Upper lobe of left lung (tissue), 6 donors: ENCODE measurements at regions not wholly inside any gene's neighbourhood (a gene's known extent, or its start where the extent isn't known, plus 50 kb on each side); places are given as distances from the start of the nearest gene placed in this dataset.

ENCODE experiments used
- ATAC-seq, 2 donors: fragments of 200-7000 bp; cut with Tn5 transposase; one replicate each; pipeline ENCODE4 v1.9.1; 2022; ENCODE audit warnings: mild to moderate bottlenecking in 2 of 2, moderate library complexity in 2 of 2; ENCODE audit not compliant: low FRiP score in 2 of 2
- DNase-seq, 2 donors: peaks; one replicate each; pipeline ENCODE4 v3.0.0-alpha.2; 2019 to 2020
- H3K27ac ChIP-seq, 4 donors: fragments of 200-600 bp; sonication (generic); one replicate each; pipeline ENCODE4 v1.5.1; 2016 to 2019
- H3K27me3 ChIP-seq, 4 donors: fragments of 200-600 bp; sonication (generic); one replicate each; pipeline ENCODE4 v1.5.1; 2017 to 2019
- H3K36me3 ChIP-seq, 4 donors: fragments of 200-600 bp; sonication (generic); one replicate each; pipeline ENCODE4 v1.5.1; 2016 to 2019
- H3K4me1 ChIP-seq, 4 donors: fragments of 200-600 bp; sonication (generic); one replicate each; pipeline ENCODE4 v1.5.1; 2018 to 2019
- H3K4me3 ChIP-seq, 4 donors: fragments of 200-600 bp; sonication (generic); one replicate each; pipeline ENCODE4 v1.5.1; 2017 to 2019; ENCODE audit warnings: mild to moderate bottlenecking in 2 of 4, moderate library complexity in 1 of 4
- H3K9me3 ChIP-seq, 4 donors: fragments of 200-600 bp; sonication (generic); one replicate each; pipeline ENCODE4 v1.5.1; 2018 to 2019
- CTCF ChIP-seq, 6 experiments: fragments of 450-650 bp in 4 of 6; fragments of 200-600 bp in 2 of 6; sonication (generic) in 2 of 6; IDR thresholded peaks; one replicate each; pipeline ENCODE4 v1.5.1; 2016 to 2019; ENCODE audit warnings: antibody characterized with exemption in 6 of 6
- EP300 ChIP-seq, 4 donors: sonication (generic); formaldehyde crosslinking; IDR thresholded peaks; one replicate each; pipeline ENCODE4 v1.5.1; 2017; ENCODE audit warnings: antibody characterized with exemption in 4 of 4, control low read depth in 2 of 4
- POLR2A ChIP-seq, 4 donors: fragments of 450-650 bp; IDR thresholded peaks; one replicate each; pipeline ENCODE4 v1.5.1; 2016 to 2017; ENCODE audit warnings: antibody characterized with exemption in 4 of 4, mild to moderate bottlenecking in 2 of 4
- POLR2AphosphoS5 ChIP-seq, 2 donors: sonication (generic); formaldehyde crosslinking; IDR thresholded peaks; one replicate each; pipeline ENCODE4 v1.5.1; 2017; ENCODE audit warnings: antibody characterized with exemption in 2 of 2
- WGBS, 2 donors: methylation state at CpG; one replicate each; pipeline ENCODE4 v1.1.5; 2017 to 2018; 5-methylcytosine and 5-hydroxymethylcytosine counted together
- donor health status: DM: no; HTN: no; CAD: no; lungs with moderate emphysema.
- donor health status: DM: no; HTN: yes; CAD: no; lungs with severe emphysema.

- H3K9me3 ChIP-seq = no peaks in the 10 kb centered on the region
- H3K4me3 ChIP-seq = no peak overlapping the region
- WGBS, 2 donors = 60 to 68% methylated on average over 2 of the region's 2 CpGs
- H3K4me1 ChIP-seq = no peaks in the 10 kb centered on the region
- TF ChIP-seq POLR2A (IDR thresholded peaks at IDR 0.05) (no peak), POLR2AphosphoS5 (IDR thresholded peaks at IDR 0.05) (no peak), EP300 (IDR thresholded peaks at IDR 0.05) (no peak), CTCF (IDR thresholded peaks at IDR 0.05) (no peak)
- no peak overlapping the region for H3K27ac ChIP-seq
- ATAC-seq (no peak), DNase-seq (no peak)
- H3K27me3 ChIP-seq = no peaks in the 10 kb centered on the region
- no peaks in the 10 kb centered on the region for H3K36me3 ChIP-seq
Measured at GRCh38 chr12:93300611-93301021, 77.1 kb upstream of the NUDT4 start.

GRCh38 chr12:93302331-93303229 is 75.1 kb upstream of the NUDT4 start:
- Histone ChIP-seq H3K36me3 (no peaks in the 10 kb centered on the region), H3K27ac (peak overlapping the region in 1 of 4 donors; percentile 4), H3K9me3 (no peaks in the 10 kb centered on the region), H3K4me3 (no peak overlapping the region), H3K27me3 (no peaks in the 10 kb centered on the region), H3K4me1 (no peaks in the 10 kb centered on the region)
- ATAC-seq (peak; percentile 37 to 93), DNase-seq (no peak)
- TF ChIP-seq CTCF (IDR thresholded peaks at IDR 0.05) = no peak
- peak in 1 of 4 donors; percentile 24 for TF ChIP-seq EP300 (IDR thresholded peaks at IDR 0.05)
- TF ChIP-seq POLR2A (IDR thresholded peaks at IDR 0.05) = no peak
- peak in 1 of 2 donors; percentile 35 for TF ChIP-seq POLR2AphosphoS5 (IDR thresholded peaks at IDR 0.05)
- WGBS, 2 donors = 65 to 69% methylated on average over 5 of the region's 5 CpGs

- ATAC-seq (no peak), DNase-seq (no peak)
- Histone ChIP-seq H3K27ac (no peak overlapping the region), H3K4me1 (no peaks in the 10 kb centered on the region), H3K27me3 (no peaks in the 10 kb centered on the region), H3K9me3 (no peaks in the 10 kb centered on the region), H3K4me3 (no peak overlapping the region), H3K36me3 (no peaks in the 10 kb centered on the region)
- TF ChIP-seq POLR2AphosphoS5 (IDR thresholded peaks at IDR 0.05) (no peak), POLR2A (IDR thresholded peaks at IDR 0.05) (no peak), EP300 (IDR thresholded peaks at IDR 0.05) (no peak)
Measured at GRCh38 chr12:93306636-93307035, 71.1 kb upstream of the NUDT4 start.

- no peak overlapping the region for H3K27ac ChIP-seq
- ATAC-seq (no peak), DNase-seq (no peak)
- WGBS, 2 donors = 92 to 96% methylated on average over 4 of the region's 4 CpGs
- H3K4me3 ChIP-seq = no peak overlapping the region
- H3K27me3 ChIP-seq = no peaks in the 10 kb centered on the region
- TF ChIP-seq POLR2AphosphoS5 (IDR thresholded peaks at IDR 0.05) (no peak), CTCF (IDR thresholded peaks at IDR 0.05) (no peak), POLR2A (IDR thresholded peaks at IDR 0.05) (no peak), EP300 (IDR thresholded peaks at IDR 0.05) (no peak)
- no peaks in the 10 kb centered on the region for H3K4me1 ChIP-seq
- H3K36me3 ChIP-seq = no peaks in the 10 kb centered on the region
- no peaks in the 10 kb centered on the region for H3K9me3 ChIP-seq
Measured at GRCh38 chr12:93308281-93308680, 69.4 kb upstream of the NUDT4 start.

GRCh38 chr12:93311827-93312226 is 65.9 kb upstream of the NUDT4 start:
- H3K36me3 ChIP-seq = no peaks in the 10 kb centered on the region
- no peaks in the 10 kb centered on the region for H3K4me1 ChIP-seq
- no peak for ATAC-seq
- no peaks in the 10 kb centered on the region for H3K27me3 ChIP-seq
- 93 to 96% methylated on average over 2 of the region's 2 CpGs for WGBS, 2 donors
- H3K4me3 ChIP-seq = no peak overlapping the region
- TF ChIP-seq POLR2AphosphoS5 (IDR thresholded peaks at IDR 0.05) (no peak), POLR2A (IDR thresholded peaks at IDR 0.05) (no peak), CTCF (IDR thresholded peaks at IDR 0.05) (no peak), EP300 (IDR thresholded peaks at IDR 0.05) (no peak)
- no peaks in the 10 kb centered on the region for H3K9me3 ChIP-seq
- H3K27ac ChIP-seq = no peak overlapping the region
- DNase-seq = no peak
